ENCODE measurements at regions not wholly inside any gene's neighbourhood (a gene's known extent, or its start where the extent isn't known, plus 50 kb on each side); places are given as distances from the start of the nearest gene placed in this dataset.

DNA sequence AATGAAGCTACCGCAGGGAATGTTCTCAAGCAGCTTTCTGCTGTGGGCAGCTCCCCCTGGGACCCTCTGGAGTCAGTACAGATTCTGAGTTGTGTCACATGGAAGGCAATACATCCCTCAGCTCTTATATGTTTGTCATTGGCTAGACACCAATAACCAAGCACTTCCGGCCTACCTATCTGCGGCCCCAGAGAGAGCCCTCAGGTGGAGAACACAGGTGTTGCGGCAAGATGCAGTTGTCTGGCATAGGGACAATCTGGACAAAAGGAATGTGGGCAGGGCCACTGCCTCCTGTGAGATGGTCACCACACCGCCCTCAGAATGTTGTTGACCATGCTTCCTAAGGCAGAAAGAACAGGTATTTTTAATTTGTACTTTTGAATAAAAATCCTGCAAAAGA is 118.7 kb downstream of the BRMS1L start:
- ATAC-seq (no peak), DNase-seq (no peak)
- TF ChIP-seq, protein P1, sequence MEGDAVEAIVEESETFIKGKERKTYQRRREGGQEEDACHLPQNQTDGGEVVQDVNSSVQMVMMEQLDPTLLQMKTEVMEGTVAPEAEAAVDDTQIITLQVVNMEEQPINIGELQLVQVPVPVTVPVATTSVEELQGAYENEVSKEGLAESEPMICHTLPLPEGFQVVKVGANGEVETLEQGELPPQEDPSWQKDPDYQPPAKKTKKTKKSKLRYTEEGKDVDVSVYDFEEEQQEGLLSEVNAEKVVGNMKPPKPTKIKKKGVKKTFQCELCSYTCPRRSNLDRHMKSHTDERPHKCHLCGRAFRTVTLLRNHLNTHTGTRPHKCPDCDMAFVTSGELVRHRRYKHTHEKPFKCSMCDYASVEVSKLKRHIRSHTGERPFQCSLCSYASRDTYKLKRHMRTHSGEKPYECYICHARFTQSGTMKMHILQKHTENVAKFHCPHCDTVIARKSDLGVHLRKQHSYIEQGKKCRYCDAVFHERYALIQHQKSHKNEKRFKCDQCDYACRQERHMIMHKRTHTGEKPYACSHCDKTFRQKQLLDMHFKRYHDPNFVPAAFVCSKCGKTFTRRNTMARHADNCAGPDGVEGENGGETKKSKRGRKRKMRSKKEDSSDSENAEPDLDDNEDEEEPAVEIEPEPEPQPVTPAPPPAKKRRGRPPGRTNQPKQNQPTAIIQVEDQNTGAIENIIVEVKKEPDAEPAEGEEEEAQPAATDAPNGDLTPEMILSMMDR (IDR thresholded peaks at IDR 0.05): no peak
- TF ChIP-seq POLR2A (IDR thresholded peaks at IDR 0.05): no peak
- Histone ChIP-seq H3K4me1 (no peaks in the 10 kb centered on the region), H3K27me3 (peaks cover 0 to 10% (median 0%) of the 10 kb centered on the region in 9 donors), H3K36me3 (no peaks in the 10 kb centered on the region), H3K4me3 (no peak overlapping the region), H3K27ac (no peak overlapping the region), H3K9me3 (no peaks in the 10 kb centered on the region)
- WGBS, 4 donors: 58 to 61% (median 60%) methylated on average over 5 of the region's 5 CpGs
- intact Hi-C loops (cut with DNase I): no loop called here

DNA sequence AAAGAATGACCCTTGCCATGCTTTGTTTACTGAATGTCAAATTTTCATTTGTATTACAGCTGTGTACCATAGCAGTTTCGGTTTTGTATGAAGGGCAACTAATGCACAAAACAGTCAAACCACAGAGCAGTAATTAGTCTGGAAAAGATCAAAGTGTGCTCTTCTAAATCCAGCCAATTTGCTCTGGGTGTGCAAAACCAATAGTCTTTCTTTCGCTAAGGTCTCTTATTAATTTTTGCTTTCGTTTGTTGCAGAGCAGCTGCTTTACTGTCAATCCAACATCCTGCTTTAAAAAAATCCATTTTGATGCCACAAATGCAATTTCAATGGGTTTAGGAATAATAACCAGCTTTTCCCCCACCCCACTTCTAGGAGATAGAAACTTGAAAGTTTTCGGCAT is 114.2 kb downstream of the BRMS1L start:
- no peak for ATAC-seq
- 52 to 61% (median 59%) methylated on average over 4 of the region's 4 CpGs for WGBS, 4 donors
- Histone ChIP-seq H3K36me3 (no peaks in the 10 kb centered on the region), H3K4me3 (no peak overlapping the region), H3K27me3 (peaks cover 0 to 9% (median 0%) of the 10 kb centered on the region in 9 donors), H3K27ac (no peak overlapping the region), H3K9me3 (no peaks in the 10 kb centered on the region), H3K4me1 (no peaks in the 10 kb centered on the region)
- no peak for DNase-seq
- intact Hi-C loops (cut with DNase I): no loop called here
- TF ChIP-seq POLR2A (IDR thresholded peaks at IDR 0.05): no peak
- TF ChIP-seq, protein P1 (IDR thresholded peaks at IDR 0.05): no peak

DNA sequence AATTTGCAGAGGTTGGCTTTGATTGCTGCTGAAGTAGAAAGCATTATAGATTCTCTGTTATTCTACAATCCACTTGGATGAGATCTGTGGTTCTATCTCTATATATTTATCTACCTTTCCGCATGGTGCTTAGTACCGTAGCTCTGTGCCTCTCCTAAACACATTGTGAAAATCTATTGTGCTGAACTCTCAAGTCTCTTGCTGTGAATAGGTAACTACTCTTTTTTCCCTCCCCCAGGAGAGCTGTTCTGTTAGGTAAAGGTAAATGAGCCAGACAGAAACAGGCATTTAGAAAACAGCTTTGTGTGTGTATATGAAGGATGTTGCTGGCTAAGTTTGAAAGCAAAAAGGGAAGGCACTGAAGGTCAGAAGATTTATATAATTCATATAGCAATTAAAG is 112.6 kb downstream of the BRMS1L start:
- DNase-seq (no peak), ATAC-seq (no peak)
- WGBS, 4 donors: 54 to 76% (median 59%) methylated on average over 2 of the region's 2 CpGs

DNA sequence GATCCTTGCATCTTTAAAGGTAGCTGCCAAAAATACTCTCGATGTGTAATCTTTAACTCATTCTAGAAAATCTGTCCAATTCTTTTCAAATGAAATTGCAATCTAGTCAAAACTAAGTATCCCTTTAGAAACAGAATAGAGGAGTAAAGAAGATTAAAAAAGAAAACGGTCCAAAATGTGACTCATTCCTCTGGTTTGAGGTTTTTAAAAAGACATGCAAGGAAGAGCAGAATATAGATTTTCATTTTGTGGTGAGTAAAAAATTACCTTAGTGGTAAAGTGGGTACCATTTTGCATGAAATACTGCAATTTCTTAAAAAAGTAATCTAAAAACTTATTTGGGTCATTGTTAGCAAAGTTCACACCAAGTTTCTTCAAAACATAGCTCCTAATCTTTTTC is 108.4 kb downstream of the BRMS1L start:
- H3K27ac ChIP-seq: no peak overlapping the region
- no peaks in the 10 kb centered on the region for H3K4me1 ChIP-seq
- WGBS, 4 donors: 49 to 60% (median 54%) methylated on average over 2 of the region's 2 CpGs
- H3K36me3 ChIP-seq: no peaks in the 10 kb centered on the region
- DNase-seq: no peak
- ATAC-seq: no peak
- intact Hi-C loops (cut with DNase I): no loop called here
- H3K4me3 ChIP-seq: no peak overlapping the region
- H3K9me3 ChIP-seq: no peaks in the 10 kb centered on the region
- H3K27me3 ChIP-seq: peaks cover 0 to 9% (median 0%) of the 10 kb centered on the region in 9 donors
- no peak for TF ChIP-seq POLR2A (IDR thresholded peaks at IDR 0.05)
- TF ChIP-seq, protein P1 (IDR thresholded peaks at IDR 0.05): no peak

More for the DNA sequence above, 112.6 kb downstream of the BRMS1L start:
- Histone ChIP-seq H3K4me1 (no peaks in the 10 kb centered on the region), H3K36me3 (no peaks in the 10 kb centered on the region), H3K27ac (no peak overlapping the region), H3K27me3 (peaks cover 0 to 9% (median 0%) of the 10 kb centered on the region in 9 donors), H3K9me3 (no peaks in the 10 kb centered on the region), H3K4me3 (no peak overlapping the region)
- no peak for TF ChIP-seq POLR2A (IDR thresholded peaks at IDR 0.05)
- TF ChIP-seq, protein P1 (IDR thresholded peaks at IDR 0.05): no peak
- intact Hi-C loops (cut with DNase I): no loop called here

All from heart left ventricle (tissue), 16 donors.